CD4-positive, alpha-beta T cell (primary cell): ENCODE measurements at regions not wholly inside any gene's neighbourhood (a gene's known extent, or its start where the extent isn't known, plus 50 kb on each side); places are given as distances from the start of the nearest gene placed in this dataset.

ENCODE experiments used
- ATAC-seq: fragments of 200-7000 bp; cut with Tn5 transposase; one replicate; pipeline ENCODE4 v1.10.0; 2022; ENCODE audit warnings: mild to moderate bottlenecking; ENCODE audit not compliant: poor library complexity
- CTCF ChIA-PET: fragments of 350-600 bp; sonication (Branson Sonifier 250); formaldehyde crosslinking; loops from one replicate; lab custom pipeline; 2021; ENCODE audit warnings: antibody characterized with exemption, inconsistent platforms; lab: Charles Lee
- POLR2A ChIA-PET: fragments of 350-600 bp; sonication (Branson Sonifier 250); formaldehyde crosslinking; loops from one replicate; lab custom pipeline; 2021; ENCODE audit warnings: antibody characterized with exemption, inconsistent platforms; lab: Charles Lee
- DNase-seq, 14 experiments: peaks; one replicate each; pipeline ENCODE4 v3.0.0-alpha.2; 2013 to 2020; ENCODE audit warnings: mixed read lengths in 2 of 14
- H3K27ac ChIP-seq, 2 donors: one replicate each; pipeline versions ENCODE4 v1.5.1 to v1.7.0; 2013; ENCODE audit warnings: low read length in 2 of 2, low read depth in 1 of 2, mild to moderate bottlenecking in 1 of 2
- H3K27me3 ChIP-seq, 2 experiments: 1 replicate in 1 of 2; 2 replicates in 1 of 2; pipeline versions ENCODE4 v1.6.1 to v1.7.0; 2013; ENCODE audit warnings: low read length in 2 of 2, control low read depth in 1 of 2, mild to moderate bottlenecking in 1 of 2, moderate library complexity in 1 of 2; ENCODE audit not compliant: insufficient read depth in 2 of 2, control insufficient read depth in 1 of 2
- H3K36me3 ChIP-seq: one replicate; pipeline ENCODE4 v1.6.1; 2013; ENCODE audit warnings: low read length, control low read depth; ENCODE audit not compliant: insufficient read depth
- H3K4me1 ChIP-seq: one replicate; pipeline ENCODE4 v1.6.1; 2013; ENCODE audit warnings: low read length, control low read depth; ENCODE audit not compliant: insufficient read depth
- H3K4me3 ChIP-seq: one replicate; pipeline ENCODE4 v1.5.1; 2013; ENCODE audit warnings: mild to moderate bottlenecking, low read length, moderate library complexity
- H3K9me3 ChIP-seq, 2 experiments: 1 replicate in 1 of 2; 2 replicates in 1 of 2; pipeline versions ENCODE4 v1.6.1 to v1.7.0; 2013; ENCODE audit warnings: low read length in 2 of 2, mild to moderate bottlenecking in 2 of 2, control low read depth in 1 of 2, moderate library complexity in 1 of 2; ENCODE audit not compliant: control insufficient read depth in 1 of 2, insufficient read depth in 1 of 2
- H3K27ac Mint-ChIP-seq: one replicate; pipeline ENCODE4 v1.8.0; 2020; ENCODE audit warnings: mixed read lengths
- H3K27me3 Mint-ChIP-seq: one replicate; pipeline ENCODE4 v1.8.0; 2021; ENCODE audit warnings: mixed read lengths
- H3K36me3 Mint-ChIP-seq: one replicate; pipeline ENCODE4 v1.8.0; 2021; ENCODE audit warnings: low read depth, mixed read lengths
- H3K4me1 Mint-ChIP-seq: one replicate; pipeline ENCODE4 v1.8.0; 2021; ENCODE audit warnings: low read depth, mixed read lengths
- H3K4me3 Mint-ChIP-seq: one replicate; pipeline ENCODE4 v1.8.0; 2020; ENCODE audit warnings: mild to moderate bottlenecking, mixed read lengths
- H3K9me3 Mint-ChIP-seq: one replicate; pipeline ENCODE4 v1.8.0; 2020; ENCODE audit warnings: mixed read lengths
- CTCF ChIP-seq: fragments of 200-600 bp; IDR thresholded peaks from one replicate; pipeline ENCODE4 v1.8.0; 2022; ENCODE audit warnings: antibody characterized with exemption, mild to moderate bottlenecking
- intact Hi-C, 2 experiments: fragments of 100-400 bp; cut with DNase I in 1 of 2; cut with micrococcal nuclease in 1 of 2; formaldehyde crosslinking; loops; one replicate each; pipeline versions ENCODE4 v1.15.1 to v1.9.0; 2023 to 2025; cut with DNase I, micrococcal nuclease

GRCh38 chr6:159441704-159441981 lies 251.4 kb downstream of the SOD2 start:
- H3K4me3 ChIP-seq, result no peak overlapping the region
- intact Hi-C loops, result no loop called here
- H3K27ac ChIP-seq, result no peak overlapping the region
- no peaks in the 10 kb centered on the region for H3K4me1 Mint-ChIP-seq
- TF ChIP-seq CTCF, result no peak
- ATAC-seq (no peak), DNase-seq (no peak)
- peaks cover 30% of the 10 kb centered on the region for H3K27me3 Mint-ChIP-seq
- peaks cover 0 to 3% of the 10 kb centered on the region in 2 experiments for H3K27me3 ChIP-seq
- no peaks in the 10 kb centered on the region for H3K9me3 Mint-ChIP-seq
- H3K4me1 ChIP-seq, result no peaks in the 10 kb centered on the region
- CTCF ChIA-PET, result no interaction called here
- POLR2A ChIA-PET, result no interaction called here
- H3K36me3 Mint-ChIP-seq, result no peaks in the 10 kb centered on the region
- no peak overlapping the region for H3K4me3 Mint-ChIP-seq
- peaks cover 0 to 7% of the 10 kb centered on the region in 2 experiments for H3K9me3 ChIP-seq
- no peaks in the 10 kb centered on the region for H3K36me3 ChIP-seq
- no peak overlapping the region for H3K27ac Mint-ChIP-seq

- H3K36me3 Mint-ChIP-seq, result no peaks in the 10 kb centered on the region
- ChIA-PET CTCF (no interaction called here), POLR2A (no interaction called here)
- no peaks in the 10 kb centered on the region for H3K9me3 Mint-ChIP-seq
- no peak overlapping the region for H3K27ac Mint-ChIP-seq
- Histone ChIP-seq H3K27ac (no peak overlapping the region), H3K9me3 (peaks cover 0 to 12% of the 10 kb centered on the region in 2 experiments), H3K4me3 (no peak overlapping the region), H3K36me3 (no peaks in the 10 kb centered on the region), H3K4me1 (no peaks in the 10 kb centered on the region), H3K27me3 (peaks cover 0 to 3% of the 10 kb centered on the region in 2 experiments)
- H3K4me1 Mint-ChIP-seq, result no peaks in the 10 kb centered on the region
- no peak for TF ChIP-seq CTCF
- no peak for ATAC-seq
- peaks cover 28% of the 10 kb centered on the region for H3K27me3 Mint-ChIP-seq
- no peak for DNase-seq
- no peak overlapping the region for H3K4me3 Mint-ChIP-seq
- intact Hi-C loops, result no loop called here
Measured at GRCh38 chr6:159440911-159441703, 251.9 kb downstream of the SOD2 start.

- Histone ChIP-seq H3K27ac (no peak overlapping the region), H3K36me3 (no peaks in the 10 kb centered on the region), H3K4me1 (no peaks in the 10 kb centered on the region), H3K27me3 (peaks cover 0 to 3% of the 10 kb centered on the region in 2 experiments), H3K4me3 (no peak overlapping the region), H3K9me3 (peaks cover 0 to 19% of the 10 kb centered on the region in 2 experiments)
- Mint-ChIP-seq H3K36me3 (no peaks in the 10 kb centered on the region), H3K27ac (no peak overlapping the region), H3K9me3 (no peaks in the 10 kb centered on the region), H3K4me3 (no peak overlapping the region), H3K4me1 (no peaks in the 10 kb centered on the region), H3K27me3 (peaks cover 20% of the 10 kb centered on the region)
- TF ChIP-seq CTCF, result no peak
- intact Hi-C loops, result no loop called here
- ATAC-seq (no peak), DNase-seq (no peak)
- ChIA-PET CTCF (no interaction called here), POLR2A (no interaction called here)
Measured at GRCh38 chr6:159440349-159440748, 252.7 kb downstream of the SOD2 start.
